Cerebellar cortex (tissue), 1 donor: ENCODE measurements at regions not wholly inside any gene's neighbourhood (a gene's known extent, or its start where the extent isn't known, plus 50 kb on each side); places are given as distances from the start of the nearest gene placed in this dataset.

ENCODE experiments used
- DNase-seq: peaks from one replicate; pipeline ENCODE4 v3.0.0-alpha.2; 2015; ENCODE audit warnings: low spot score

GRCh38 chr4:46684041-46684440 lies 225.0 kb downstream of the COX7B2 start:
- DNase-seq, result no peak

GRCh38 chr4:46676364-46676763 lies 232.7 kb downstream of the COX7B2 start:
- DNase-seq, result no peak

- no peak for DNase-seq
Observed at GRCh38 chr4:46674326-46674725, 234.7 kb downstream of the COX7B2 start.

- no peak for DNase-seq
Observed at GRCh38 chr4:46667790-46668189, 241.3 kb downstream of the COX7B2 start.

- no peak for DNase-seq
Observed at GRCh38 chr4:46656071-46656470, 253.0 kb downstream of the COX7B2 start.

GRCh38 chr4:46653842-46654241 lies 255.2 kb downstream of the COX7B2 start:
- DNase-seq, result no peak

- DNase-seq, result no peak
Observed at GRCh38 chr4:46649390-46649789, 259.5 kb upstream of the GABRA2 start.

GRCh38 chr4:46648088-46648744 lies 258.3 kb upstream of the GABRA2 start:
- DNase-seq, result peak; percentile 16

- DNase-seq, result no peak
Observed at GRCh38 chr4:46645126-46645525, 255.2 kb upstream of the GABRA2 start.
